ENCODE measurements at regions not wholly inside any gene's neighbourhood (a gene's known extent, or its start where the extent isn't known, plus 50 kb on each side); places are given as distances from the start of the nearest gene placed in this dataset.

DNA sequence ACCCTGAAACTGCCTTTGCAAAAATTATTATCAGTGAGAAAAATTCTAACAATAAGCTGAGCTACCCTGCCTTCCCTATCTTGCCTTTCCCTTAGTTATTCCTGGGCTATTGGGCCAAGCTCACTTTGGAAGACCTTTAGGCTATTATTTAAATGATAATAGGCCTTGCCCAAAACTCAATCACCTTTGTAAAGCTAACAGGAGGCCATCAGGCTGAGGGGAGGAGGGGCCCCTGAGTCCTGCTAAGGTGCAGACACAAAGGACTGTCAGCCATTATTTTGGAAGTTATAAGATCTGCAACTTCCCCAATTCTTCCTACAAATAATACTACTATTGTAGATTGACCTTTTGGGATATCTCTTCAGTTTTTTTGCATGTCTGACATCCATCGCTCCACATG, 278.8 kb upstream of the DIAPH2 start:
- TF ChIP-seq POLR2AphosphoS5 (IDR thresholded peaks at IDR 0.05) (no peak), POLR2A (IDR thresholded peaks at IDR 0.05; ENCODE audit: low read depth) (no peak), CTCF (IDR thresholded peaks at IDR 0.05) (no peak), EP300 (IDR thresholded peaks at IDR 0.05) (no peak)
- no peaks in the 10 kb centered on the region for H3K27me3 ChIP-seq
- WGBS, result 90% methylated on average over 1 of the region's 1 CpG

DNA sequence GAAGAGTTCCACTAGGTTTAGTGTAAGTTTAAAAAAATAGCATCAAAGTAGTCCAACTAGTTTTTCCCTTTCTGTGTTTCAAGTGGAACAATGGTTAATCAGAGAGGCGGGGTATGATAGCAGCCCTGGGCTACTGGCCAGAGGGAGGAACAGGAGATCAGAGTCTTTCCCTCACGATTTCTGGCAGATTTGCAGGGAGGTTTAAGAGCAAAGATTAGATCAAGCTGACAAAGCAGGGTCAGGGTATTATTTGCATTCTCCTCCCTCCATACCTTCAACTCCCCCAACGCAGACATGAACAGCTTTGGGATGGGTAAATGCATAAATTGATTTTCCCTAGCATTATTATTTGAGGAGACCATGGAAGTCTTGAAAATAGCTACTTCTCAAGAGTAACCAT, 277.6 kb upstream of the DIAPH2 start:
- Histone ChIP-seq H3K4me3 (no peak overlapping the region), H3K27me3 (no peaks in the 10 kb centered on the region), H3K9me3 (no peaks in the 10 kb centered on the region), H3K4me1 (peaks cover 0 to 23% (median 9%) of the 10 kb centered on the region in 4 donors), H3K27ac (replicated peaks in 1 of 4) (peak overlapping the region in 2 of 4 donors; percentile 30 to 31), H3K36me3 (no peaks in the 10 kb centered on the region)
- WGBS, result 40% methylated on average over 3 of the region's 3 CpGs
- intact Hi-C loops (cut with DNase I), result no loop called here
- DNase-seq (ENCODE audit: extremely low spot score), result no peak
- TF ChIP-seq POLR2A (IDR thresholded peaks at IDR 0.05; ENCODE audit: low read depth) (no peak), POLR2AphosphoS5 (IDR thresholded peaks at IDR 0.05) (no peak), CTCF (IDR thresholded peaks at IDR 0.05) (no peak), EP300 (IDR thresholded peaks at IDR 0.05) (no peak)

More for the DNA sequence above, 278.8 kb upstream of the DIAPH2 start:
- intact Hi-C loops (cut with DNase I), result no loop called here
- H3K4me3 ChIP-seq, result no peak overlapping the region
- DNase-seq (ENCODE audit: extremely low spot score), result no peak
- H3K27ac ChIP-seq (replicated peaks in 1 of 4), result no peak overlapping the region
- H3K36me3 ChIP-seq, result no peaks in the 10 kb centered on the region
- H3K9me3 ChIP-seq, result no peaks in the 10 kb centered on the region
- H3K4me1 ChIP-seq, result peaks cover 0 to 23% (median 9%) of the 10 kb centered on the region in 4 donors

DNA sequence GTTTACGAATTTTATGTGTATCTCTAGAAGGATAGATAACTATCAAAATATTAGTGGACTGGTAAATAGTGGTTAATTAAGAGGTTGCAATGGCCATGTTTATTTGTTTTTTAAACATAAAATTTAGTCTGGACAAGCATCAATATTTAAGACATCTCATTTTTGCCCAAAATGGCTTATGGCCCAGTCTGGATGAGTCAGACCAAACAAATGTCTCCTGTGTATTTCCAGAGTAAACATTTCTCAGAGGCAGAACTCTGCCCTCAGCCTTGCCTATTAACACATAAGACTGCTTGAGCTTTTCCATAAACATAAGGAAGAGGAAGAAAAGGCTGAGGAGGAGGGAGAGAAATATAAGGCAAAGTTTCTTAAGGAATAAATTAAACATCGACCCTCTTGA, 277.1 kb upstream of the DIAPH2 start:
- intact Hi-C loops (cut with DNase I), result no loop called here
- no peak for DNase-seq (ENCODE audit: extremely low spot score)
- H3K36me3 ChIP-seq, result no peaks in the 10 kb centered on the region
- H3K4me3 ChIP-seq, result no peak overlapping the region
- H3K27me3 ChIP-seq, result no peaks in the 10 kb centered on the region
- H3K9me3 ChIP-seq, result no peaks in the 10 kb centered on the region
- H3K4me1 ChIP-seq, result peaks cover 0 to 23% (median 9%) of the 10 kb centered on the region in 4 donors
- WGBS, result 60% methylated on average over 2 of the region's 2 CpGs
- TF ChIP-seq POLR2A (IDR thresholded peaks at IDR 0.05; ENCODE audit: low read depth) (no peak), CTCF (IDR thresholded peaks at IDR 0.05) (no peak), EP300 (IDR thresholded peaks at IDR 0.05) (no peak), POLR2AphosphoS5 (IDR thresholded peaks at IDR 0.05) (no peak)
- H3K27ac ChIP-seq (replicated peaks in 1 of 4), result peak overlapping the region in 3 of 4 donors; percentile 9 to 63 (median 53)

DNA sequence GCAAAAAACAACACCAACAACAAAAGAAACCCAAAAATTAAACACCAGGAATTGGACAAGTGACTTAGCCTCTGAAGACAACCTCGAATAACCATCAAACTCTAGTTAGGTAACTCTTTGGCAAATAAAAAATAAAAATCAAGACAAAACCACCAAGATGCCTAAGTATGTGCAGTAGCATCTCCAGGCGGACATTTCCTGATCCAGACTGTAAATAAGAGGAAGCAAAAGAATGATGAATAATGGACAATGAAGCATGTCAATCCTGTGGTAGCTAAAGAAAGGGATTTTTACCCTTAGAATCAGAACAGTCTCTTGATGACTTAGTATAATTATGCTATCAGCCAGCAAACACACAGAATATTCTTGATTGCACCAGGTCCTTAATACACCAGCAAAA, 276.7 kb upstream of the DIAPH2 start:
- no peak for TF ChIP-seq POLR2AphosphoS5 (IDR thresholded peaks at IDR 0.05)
- no peak for TF ChIP-seq POLR2A (IDR thresholded peaks at IDR 0.05; ENCODE audit: low read depth)
- no peak for TF ChIP-seq CTCF (IDR thresholded peaks at IDR 0.05)
- no peak for TF ChIP-seq EP300 (IDR thresholded peaks at IDR 0.05)
- DNase-seq (ENCODE audit: extremely low spot score), result no peak
- no peaks in the 10 kb centered on the region for H3K27me3 ChIP-seq
- intact Hi-C loops (cut with DNase I), result no loop called here
- peak overlapping the region in 3 of 4 donors; percentile 9 to 63 (median 53) for H3K27ac ChIP-seq (replicated peaks in 1 of 4)
- peaks cover 0 to 23% (median 9%) of the 10 kb centered on the region in 4 donors for H3K4me1 ChIP-seq
- no peaks in the 10 kb centered on the region for H3K36me3 ChIP-seq
- 56% methylated on average over 2 of the region's 2 CpGs for WGBS
- H3K9me3 ChIP-seq, result no peaks in the 10 kb centered on the region
- H3K4me3 ChIP-seq, result no peak overlapping the region

DNA sequence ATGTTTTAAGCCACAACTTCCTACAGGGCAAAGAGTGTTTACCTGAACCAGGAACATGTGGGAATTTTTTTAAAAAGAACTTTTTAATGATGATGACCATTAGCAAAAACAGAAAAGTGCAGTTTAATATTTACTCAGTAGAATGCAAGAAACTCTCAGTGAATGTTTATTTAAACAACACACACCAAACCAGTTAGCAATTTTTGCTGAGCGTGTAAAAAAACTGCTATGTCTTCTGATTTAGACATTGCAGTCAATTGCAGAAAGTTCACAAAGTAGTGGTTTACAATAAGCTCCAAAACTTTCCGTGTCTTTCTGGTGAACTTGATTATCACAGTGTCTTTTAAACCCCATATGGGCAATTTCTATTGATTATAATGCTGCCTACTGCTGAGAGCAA, 273.7 kb upstream of the DIAPH2 start:
- H3K4me3 ChIP-seq, result no peak overlapping the region
- no peaks in the 10 kb centered on the region for H3K9me3 ChIP-seq
- WGBS, result 71% methylated on average over 2 of the region's 2 CpGs
- intact Hi-C loops (cut with DNase I), result no loop called here
- peaks cover 0 to 23% (median 9%) of the 10 kb centered on the region in 4 donors for H3K4me1 ChIP-seq
- no peaks in the 10 kb centered on the region for H3K27me3 ChIP-seq
- TF ChIP-seq CTCF (IDR thresholded peaks at IDR 0.05) (no peak), POLR2AphosphoS5 (IDR thresholded peaks at IDR 0.05) (no peak), POLR2A (IDR thresholded peaks at IDR 0.05; ENCODE audit: low read depth) (no peak), EP300 (IDR thresholded peaks at IDR 0.05) (no peak)
- no peak overlapping the region for H3K27ac ChIP-seq (replicated peaks in 1 of 4)
- DNase-seq (ENCODE audit: extremely low spot score), result no peak
- H3K36me3 ChIP-seq, result no peaks in the 10 kb centered on the region

All from esophagus muscularis mucosa (tissue), 4 donors.